ENCODE measurements at regions not wholly inside any gene's neighbourhood (a gene's known extent, or its start where the extent isn't known, plus 50 kb on each side); places are given as distances from the start of the nearest gene placed in this dataset.

- no peak overlapping the region for H3K9ac ChIP-seq (ENCODE audit: low read depth in 2 of 2, low read length in 2 of 2)
- intact Hi-C loops (cut with DNase I): no loop called here
- H3K36me3 ChIP-seq: no peaks in the 10 kb centered on the region
- no peak for TF ChIP-seq CTCF (IDR thresholded peaks at IDR 0.05)
- no peaks in the 10 kb centered on the region for H3K9me3 ChIP-seq
- DNase-seq: no peak
- H3K4me3 ChIP-seq: no peak overlapping the region
- H3K27ac ChIP-seq: no peak overlapping the region
- no peaks in the 10 kb centered on the region for H3K27me3 ChIP-seq
- no peaks in the 10 kb centered on the region for H3K4me1 ChIP-seq
Measured at GRCh38 chr2:30324245-30324908, 93.0 kb downstream of the LBH start.

- Histone ChIP-seq H3K27me3 (no peaks in the 10 kb centered on the region), H3K4me1 (no peaks in the 10 kb centered on the region), H3K36me3 (no peaks in the 10 kb centered on the region), H3K9ac (ENCODE audit: low read depth in 2 of 2, low read length in 2 of 2) (no peak overlapping the region), H3K9me3 (no peaks in the 10 kb centered on the region), H3K27ac (no peak overlapping the region), H3K4me3 (no peak overlapping the region)
- intact Hi-C loops (cut with DNase I): no loop called here
- TF ChIP-seq CTCF (IDR thresholded peaks at IDR 0.05): no peak
- DNase-seq: no peak
Measured at GRCh38 chr2:30325600-30326328, 94.4 kb downstream of the LBH start.

GRCh38 chr2:30326497-30326896 is 95.2 kb downstream of the LBH start:
- H3K9ac ChIP-seq (ENCODE audit: low read depth in 2 of 2, low read length in 2 of 2): no peak overlapping the region
- no peaks in the 10 kb centered on the region for H3K4me1 ChIP-seq
- H3K36me3 ChIP-seq: no peaks in the 10 kb centered on the region

GRCh38 chr2:30331038-30331437 is 99.7 kb downstream of the LBH start:
- H3K4me1 ChIP-seq: peaks cover 4% of the 10 kb centered on the region
- no peaks in the 10 kb centered on the region for H3K27me3 ChIP-seq
- no peak overlapping the region for H3K9ac ChIP-seq (ENCODE audit: low read depth in 2 of 2, low read length in 2 of 2)
- no peak for DNase-seq
- no peak overlapping the region for H3K4me3 ChIP-seq
- intact Hi-C loops (cut with DNase I): no loop called here
- H3K27ac ChIP-seq: no peak overlapping the region
- no peak for TF ChIP-seq CTCF (IDR thresholded peaks at IDR 0.05)
- H3K9me3 ChIP-seq: no peaks in the 10 kb centered on the region
- H3K36me3 ChIP-seq: no peaks in the 10 kb centered on the region

More at GRCh38 chr2:30326497-30326896, 95.2 kb downstream of the LBH start:
- TF ChIP-seq CTCF (IDR thresholded peaks at IDR 0.05): no peak
- Histone ChIP-seq H3K27ac (no peak overlapping the region), H3K9me3 (no peaks in the 10 kb centered on the region), H3K27me3 (no peaks in the 10 kb centered on the region), H3K4me3 (no peak overlapping the region)
- intact Hi-C loops (cut with DNase I): no loop called here
- no peak for DNase-seq

GRCh38 chr2:30331869-30332268 is 100.5 kb downstream of the LBH start:
- no peaks in the 10 kb centered on the region for H3K9me3 ChIP-seq
- intact Hi-C loops (cut with DNase I): no loop called here
- H3K4me3 ChIP-seq: no peak overlapping the region
- H3K27ac ChIP-seq: no peak overlapping the region
- DNase-seq: no peak
- no peaks in the 10 kb centered on the region for H3K27me3 ChIP-seq
- peaks cover 4% of the 10 kb centered on the region for H3K4me1 ChIP-seq
- TF ChIP-seq CTCF (IDR thresholded peaks at IDR 0.05): no peak
- no peak overlapping the region for H3K9ac ChIP-seq (ENCODE audit: low read depth in 2 of 2, low read length in 2 of 2)
- no peaks in the 10 kb centered on the region for H3K36me3 ChIP-seq
